ENCODE measurements at regions not wholly inside any gene's neighbourhood (a gene's known extent, or its start where the extent isn't known, plus 50 kb on each side); places are given as distances from the start of the nearest gene placed in this dataset.

- no peak overlapping the region for H3K4me3 ChIP-seq (ENCODE audit: low read length)
- peak; percentile 74 for DNase-seq (ENCODE audit: low read depth)
- TF ChIP-seq CTCF (conservative IDR thresholded peaks at IDR 0.05; ENCODE audit: low read length): no peak
Measured at GRCh38 chr15:45919806-45920205, 285.0 kb downstream of the SQOR start.

- H3K4me3 ChIP-seq (ENCODE audit: low read length): no peak overlapping the region
- DNase-seq (ENCODE audit: low read depth): peak; percentile 59
- no peak for TF ChIP-seq CTCF (conservative IDR thresholded peaks at IDR 0.05; ENCODE audit: low read length)
Measured at GRCh38 chr15:45921376-45921775, 286.5 kb downstream of the SQOR start.

- no peak for TF ChIP-seq CTCF (conservative IDR thresholded peaks at IDR 0.05; ENCODE audit: low read length)
- no peak overlapping the region for H3K4me3 ChIP-seq (ENCODE audit: low read length)
- no peak for DNase-seq (ENCODE audit: low read depth)
Measured at GRCh38 chr15:45921978-45922377, 287.1 kb downstream of the SQOR start.

- H3K4me3 ChIP-seq (ENCODE audit: low read length): no peak overlapping the region
- no peak for DNase-seq (ENCODE audit: low read depth)
- TF ChIP-seq CTCF (conservative IDR thresholded peaks at IDR 0.05; ENCODE audit: low read length): no peak
Measured at GRCh38 chr15:45941367-45941766, 306.5 kb downstream of the SQOR start.

- no peak for TF ChIP-seq CTCF (conservative IDR thresholded peaks at IDR 0.05; ENCODE audit: low read length)
- no peak for DNase-seq (ENCODE audit: low read depth)
- H3K4me3 ChIP-seq (ENCODE audit: low read length): no peak overlapping the region
Measured at GRCh38 chr15:45943240-45943639, 308.4 kb downstream of the SQOR start.

- TF ChIP-seq CTCF (conservative IDR thresholded peaks at IDR 0.05; ENCODE audit: low read length): no peak
- no peak for DNase-seq (ENCODE audit: low read depth)
- no peak overlapping the region for H3K4me3 ChIP-seq (ENCODE audit: low read length)
Measured at GRCh38 chr15:45946111-45946510, 311.3 kb downstream of the SQOR start.

GRCh38 chr15:45948181-45948621, 313.4 kb downstream of the SQOR start:
- DNase-seq (ENCODE audit: low read depth): peak; percentile 4

More at GRCh38 chr15:45948181-45948621, 313.4 kb downstream of the SQOR start:
- no peak for TF ChIP-seq CTCF (conservative IDR thresholded peaks at IDR 0.05; ENCODE audit: low read length)
- no peak overlapping the region for H3K4me3 ChIP-seq (ENCODE audit: low read length)
